ENCODE measurements at regions not wholly inside any gene's neighbourhood (a gene's known extent, or its start where the extent isn't known, plus 50 kb on each side); places are given as distances from the start of the nearest gene placed in this dataset.

DNA sequence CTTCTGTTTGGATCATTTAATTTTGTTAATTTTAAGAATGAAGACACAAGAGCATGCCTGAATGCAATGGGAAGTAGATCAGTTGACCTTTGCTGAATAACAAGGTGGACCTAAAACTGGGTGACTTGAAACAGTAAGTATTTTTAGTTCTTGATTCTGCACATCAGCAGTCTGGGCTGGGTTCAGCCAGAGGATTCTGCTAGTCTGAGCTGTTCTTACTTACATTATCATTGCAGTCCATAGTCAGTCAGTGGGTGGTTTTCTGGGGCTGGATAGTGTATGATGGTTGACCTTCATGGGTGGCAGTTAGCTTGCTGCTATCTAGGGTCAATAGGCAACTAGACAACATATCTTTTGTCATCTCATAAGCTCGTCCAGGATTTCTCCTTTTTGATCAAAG, 91.4 kb downstream of the HS3ST1 start:
- TF ChIP-seq, protein P1, sequence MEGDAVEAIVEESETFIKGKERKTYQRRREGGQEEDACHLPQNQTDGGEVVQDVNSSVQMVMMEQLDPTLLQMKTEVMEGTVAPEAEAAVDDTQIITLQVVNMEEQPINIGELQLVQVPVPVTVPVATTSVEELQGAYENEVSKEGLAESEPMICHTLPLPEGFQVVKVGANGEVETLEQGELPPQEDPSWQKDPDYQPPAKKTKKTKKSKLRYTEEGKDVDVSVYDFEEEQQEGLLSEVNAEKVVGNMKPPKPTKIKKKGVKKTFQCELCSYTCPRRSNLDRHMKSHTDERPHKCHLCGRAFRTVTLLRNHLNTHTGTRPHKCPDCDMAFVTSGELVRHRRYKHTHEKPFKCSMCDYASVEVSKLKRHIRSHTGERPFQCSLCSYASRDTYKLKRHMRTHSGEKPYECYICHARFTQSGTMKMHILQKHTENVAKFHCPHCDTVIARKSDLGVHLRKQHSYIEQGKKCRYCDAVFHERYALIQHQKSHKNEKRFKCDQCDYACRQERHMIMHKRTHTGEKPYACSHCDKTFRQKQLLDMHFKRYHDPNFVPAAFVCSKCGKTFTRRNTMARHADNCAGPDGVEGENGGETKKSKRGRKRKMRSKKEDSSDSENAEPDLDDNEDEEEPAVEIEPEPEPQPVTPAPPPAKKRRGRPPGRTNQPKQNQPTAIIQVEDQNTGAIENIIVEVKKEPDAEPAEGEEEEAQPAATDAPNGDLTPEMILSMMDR (IDR thresholded peaks at IDR 0.05), result no peak
- TF ChIP-seq EP300 (IDR thresholded peaks at IDR 0.05; ENCODE audit: borderline replicate concordance in 1 of 2, low read depth in 1 of 2, low read length in 1 of 2), result no peak
- TF ChIP-seq POLR2AphosphoS5 (IDR thresholded peaks at IDR 0.05; ENCODE audit: low read depth, low read length), result no peak
- no peak for TF ChIP-seq TAF1 (IDR thresholded peaks at IDR 0.05; ENCODE audit: borderline replicate concordance, low read depth, low read length)
- no peak for TF ChIP-seq RFX5 (IDR thresholded peaks at IDR 0.05; ENCODE audit: low read length)
- TF ChIP-seq, protein P2, sequence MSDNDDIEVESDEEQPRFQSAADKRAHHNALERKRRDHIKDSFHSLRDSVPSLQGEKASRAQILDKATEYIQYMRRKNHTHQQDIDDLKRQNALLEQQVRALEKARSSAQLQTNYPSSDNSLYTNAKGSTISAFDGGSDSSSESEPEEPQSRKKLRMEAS (IDR thresholded peaks at IDR 0.05; ENCODE audit: low read depth), result no peak
- TF ChIP-seq MXI1 (IDR thresholded peaks at IDR 0.05; ENCODE audit: low read depth, low read length), result no peak
- TF ChIP-seq NRF1 (IDR thresholded peaks at IDR 0.05; ENCODE audit: low read depth, low read length), result no peak

Data from SK-N-SH (cell line).